Memory B cell (primary cell): ENCODE measurements at regions not wholly inside any gene's neighbourhood (a gene's known extent, or its start where the extent isn't known, plus 50 kb on each side); places are given as distances from the start of the nearest gene placed in this dataset.
"Not testable (repeated sequence)": the region's sequence is repeated elsewhere in the genome, so short reads cannot be mapped to it uniquely, and the experiment has no call there.

Experiments
- ATAC-seq: fragments of 150-1000 bp; cut with Tn5 transposase; 2 replicates; pipeline ENCODE4 v1.10.0; 2021; ENCODE audit warnings: low read depth, mild to moderate bottlenecking, moderate library complexity
- DNase-seq, 2 donors: peaks; one replicate each; pipeline ENCODE4 v3.0.0; 2022; ENCODE audit warnings: low spot score in 2 of 2
- H3K27ac Mint-ChIP-seq: one replicate; pipeline ENCODE4 v1.8.0; 2022; ENCODE audit warnings: mild to moderate bottlenecking, moderate library complexity, mixed read lengths
- H3K27me3 Mint-ChIP-seq: one replicate; pipeline ENCODE4 v1.8.0; 2022; ENCODE audit warnings: mixed read lengths
- H3K36me3 Mint-ChIP-seq: one replicate; pipeline ENCODE4 v1.8.0; 2022; ENCODE audit warnings: mild to moderate bottlenecking, mixed read lengths
- H3K4me1 Mint-ChIP-seq: one replicate; pipeline ENCODE4 v1.8.0; 2022; ENCODE audit warnings: mixed read lengths
- H3K4me3 Mint-ChIP-seq: one replicate; pipeline ENCODE4 v1.8.0; 2022; ENCODE audit warnings: mild to moderate bottlenecking, moderate library complexity, mixed read lengths
- H3K9me3 Mint-ChIP-seq: one replicate; pipeline ENCODE4 v1.8.0; 2022; ENCODE audit warnings: mixed read lengths

GRCh38 chr2:193867454-193867853 is 1672.7 kb upstream of the TMEFF2 start:
- Mint-ChIP-seq H3K36me3 (no peaks in the 10 kb centered on the region), H3K4me3 (no peak overlapping the region)

GRCh38 chr2:193861557-193861956 is 1666.8 kb upstream of the TMEFF2 start:
- H3K36me3 Mint-ChIP-seq = no peaks in the 10 kb centered on the region
- DNase-seq = no peak
- no peaks in the 10 kb centered on the region for H3K9me3 Mint-ChIP-seq
- ATAC-seq = no peak
- H3K27ac Mint-ChIP-seq = no peak overlapping the region
- no peaks in the 10 kb centered on the region for H3K4me1 Mint-ChIP-seq
- H3K4me3 Mint-ChIP-seq = no peak overlapping the region
- no peaks in the 10 kb centered on the region for H3K27me3 Mint-ChIP-seq

More at GRCh38 chr2:193867454-193867853, 1672.7 kb upstream of the TMEFF2 start:
- Mint-ChIP-seq H3K27me3 (no peaks in the 10 kb centered on the region), H3K4me1 (no peaks in the 10 kb centered on the region), H3K9me3 (no peaks in the 10 kb centered on the region), H3K27ac (no peak overlapping the region)
- ATAC-seq (no peak), DNase-seq (no peak)

- Mint-ChIP-seq H3K4me3 (no peak overlapping the region), H3K9me3 (no peaks in the 10 kb centered on the region), H3K27me3 (no peaks in the 10 kb centered on the region), H3K4me1 (no peaks in the 10 kb centered on the region), H3K36me3 (no peaks in the 10 kb centered on the region), H3K27ac (no peak overlapping the region)
- ATAC-seq (no peak), DNase-seq (no peak)
These were observed 1653.3 kb upstream of the TMEFF2 start for GRCh38 chr2:193847991-193848390.

DNA sequence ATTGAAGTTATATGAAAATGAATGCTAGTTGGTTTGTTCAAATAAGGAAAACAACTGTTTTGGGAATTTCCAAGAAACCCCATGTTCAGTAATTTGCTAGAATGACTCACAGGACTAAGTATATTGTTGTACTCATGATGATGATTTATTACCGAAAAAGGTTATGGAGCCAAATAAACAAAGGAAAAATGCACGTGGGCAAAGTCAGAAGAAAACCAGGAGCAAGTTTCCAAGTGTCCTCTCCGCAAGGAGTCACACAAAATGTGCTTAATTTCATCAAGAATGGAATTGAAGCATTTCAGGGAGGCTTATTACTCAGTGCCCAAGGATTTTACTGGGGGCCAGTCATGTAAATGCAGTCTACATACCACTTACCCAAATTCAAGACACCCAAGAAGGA is 1652.4 kb upstream of the TMEFF2 start:
- H3K27ac Mint-ChIP-seq = no peak overlapping the region
- no peaks in the 10 kb centered on the region for H3K27me3 Mint-ChIP-seq
- ATAC-seq (no peak), DNase-seq (no peak)
- no peaks in the 10 kb centered on the region for H3K9me3 Mint-ChIP-seq
- H3K36me3 Mint-ChIP-seq = no peaks in the 10 kb centered on the region
- no peak overlapping the region for H3K4me3 Mint-ChIP-seq
- no peaks in the 10 kb centered on the region for H3K4me1 Mint-ChIP-seq

GRCh38 chr2:193845604-193846003 is 1650.9 kb upstream of the TMEFF2 start:
- no peak overlapping the region for H3K27ac Mint-ChIP-seq
- no peak overlapping the region for H3K4me3 Mint-ChIP-seq
- H3K36me3 Mint-ChIP-seq = no peaks in the 10 kb centered on the region
- no peaks in the 10 kb centered on the region for H3K27me3 Mint-ChIP-seq
- ATAC-seq (no peak), DNase-seq (no peak)
- H3K4me1 Mint-ChIP-seq = no peaks in the 10 kb centered on the region
- H3K9me3 Mint-ChIP-seq = no peaks in the 10 kb centered on the region

GRCh38 chr2:193843675-193844074 is 1648.9 kb upstream of the TMEFF2 start:
- H3K9me3 Mint-ChIP-seq = no peaks in the 10 kb centered on the region
- ATAC-seq (no peak), DNase-seq (no peak)
- H3K4me1 Mint-ChIP-seq = no peaks in the 10 kb centered on the region
- H3K4me3 Mint-ChIP-seq = no peak overlapping the region
- no peak overlapping the region for H3K27ac Mint-ChIP-seq
- no peaks in the 10 kb centered on the region for H3K36me3 Mint-ChIP-seq
- no peaks in the 10 kb centered on the region for H3K27me3 Mint-ChIP-seq

DNA sequence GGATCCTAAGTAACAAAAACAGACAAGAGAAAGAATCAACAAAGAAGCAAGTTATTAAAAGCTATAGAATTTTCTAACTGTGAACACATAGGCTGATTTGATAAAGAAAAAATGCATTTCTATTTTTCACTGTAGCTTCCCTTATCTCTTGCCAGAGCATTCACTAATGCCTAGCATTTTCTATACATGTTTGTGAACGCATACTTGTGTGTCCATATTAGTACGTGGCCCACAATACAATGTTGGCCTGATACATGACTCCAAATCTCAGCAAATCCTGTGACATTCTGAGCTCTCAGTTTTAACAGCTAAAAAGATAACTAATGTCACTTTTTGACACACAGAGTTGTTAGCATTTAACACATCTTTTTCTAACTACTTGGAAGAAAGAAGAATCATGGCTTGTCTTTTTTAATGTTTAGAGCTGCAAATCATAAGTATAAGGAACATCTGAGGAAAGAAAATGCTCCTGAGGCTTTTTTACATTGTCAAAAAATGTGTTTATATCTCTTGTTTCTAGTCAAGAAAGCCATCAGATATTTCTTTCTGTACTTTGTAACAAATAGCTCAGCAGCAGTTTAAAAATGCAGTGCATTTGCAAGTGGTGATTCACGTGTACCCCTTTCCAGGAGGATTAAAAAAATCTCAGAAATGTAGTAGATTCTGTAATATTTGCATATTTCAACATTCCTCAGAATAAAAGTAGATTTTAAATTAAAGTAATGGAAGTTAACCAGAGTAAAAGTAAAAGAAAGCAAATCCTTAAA is 1646.8 kb upstream of the TMEFF2 start:
- no peak for ATAC-seq
- Mint-ChIP-seq H3K27ac (no peak overlapping the region), H3K36me3 (no peaks in the 10 kb centered on the region), H3K4me3 (no peak overlapping the region), H3K27me3 (no peaks in the 10 kb centered on the region), H3K4me1 (no peaks in the 10 kb centered on the region), H3K9me3 (no peaks in the 10 kb centered on the region)
- no peak for DNase-seq

DNA sequence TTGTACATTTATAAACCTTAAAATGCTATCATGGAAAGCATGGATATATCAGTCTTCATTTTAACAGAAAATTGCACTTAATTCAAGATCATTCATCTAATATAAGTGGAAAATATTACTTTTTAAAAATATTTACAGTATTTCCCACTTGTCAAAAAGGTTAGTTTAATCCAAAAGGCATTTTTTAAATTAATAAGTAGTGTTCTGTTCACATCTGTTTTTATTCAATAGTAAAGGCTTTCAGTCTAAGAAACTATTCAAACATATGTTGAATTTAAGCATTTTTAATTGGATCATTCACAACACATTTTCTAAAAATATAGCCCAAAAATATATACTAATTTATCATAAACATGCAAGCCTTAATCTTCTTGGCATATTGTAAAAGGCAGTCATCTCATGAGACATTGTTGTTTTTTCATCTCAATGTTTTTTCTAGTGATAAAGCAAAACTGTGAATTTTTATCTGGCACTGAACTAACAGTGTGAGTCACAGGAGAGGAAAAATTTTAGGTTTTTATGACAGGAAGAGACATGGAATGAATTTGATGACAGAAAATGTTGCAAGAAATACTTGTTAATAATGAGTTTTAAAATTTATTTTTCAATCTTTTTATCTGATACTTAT is 1642.5 kb upstream of the TMEFF2 start:
- no peaks in the 10 kb centered on the region for H3K4me1 Mint-ChIP-seq
- no peak overlapping the region for H3K27ac Mint-ChIP-seq
- ATAC-seq (no peak), DNase-seq (no peak)
- H3K27me3 Mint-ChIP-seq = no peaks in the 10 kb centered on the region
- H3K4me3 Mint-ChIP-seq = no peak overlapping the region
- no peaks in the 10 kb centered on the region for H3K36me3 Mint-ChIP-seq
- peaks cover 3% of the 10 kb centered on the region for H3K9me3 Mint-ChIP-seq

DNA sequence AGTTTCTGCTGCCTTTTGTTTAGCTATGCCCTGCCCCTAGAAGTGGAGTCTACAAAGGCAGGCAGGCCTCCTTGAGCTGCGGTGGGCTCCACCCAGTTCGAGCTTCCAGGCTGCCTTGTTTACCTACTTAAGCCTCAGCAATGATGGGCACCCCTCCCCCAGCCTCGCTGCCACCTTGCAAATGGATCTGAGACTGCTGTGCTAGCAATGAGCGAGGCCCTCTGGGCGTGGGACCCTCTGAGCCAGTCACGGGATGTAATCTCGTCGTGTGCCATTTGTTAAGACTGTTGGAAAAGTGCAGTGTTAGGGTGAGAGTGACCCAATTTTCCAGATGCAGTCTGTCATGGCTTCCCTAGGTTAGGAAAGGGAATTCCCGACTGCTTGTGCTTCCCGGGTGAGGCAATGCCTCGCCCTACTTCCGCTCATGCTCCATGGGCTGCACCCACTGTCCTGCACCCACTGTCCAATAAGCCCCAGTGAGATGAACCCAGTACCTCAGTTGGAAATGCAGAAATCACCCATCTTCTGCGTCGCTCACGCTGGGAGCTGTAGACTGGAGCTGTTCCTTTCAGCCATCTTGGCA is 1641.8 kb upstream of the TMEFF2 start:
- not testable (repeated sequence) for H3K27ac Mint-ChIP-seq, H3K27me3 Mint-ChIP-seq, ATAC-seq, H3K4me3 Mint-ChIP-seq, H3K9me3 Mint-ChIP-seq, DNase-seq, H3K4me1 Mint-ChIP-seq, H3K36me3 Mint-ChIP-seq

- H3K36me3 Mint-ChIP-seq, H3K4me3 Mint-ChIP-seq, DNase-seq, ATAC-seq, H3K4me1 Mint-ChIP-seq, H3K9me3 Mint-ChIP-seq, H3K27me3 Mint-ChIP-seq, H3K27ac Mint-ChIP-seq: not testable (repeated sequence)
These were observed 1639.2 kb upstream of the TMEFF2 start for GRCh38 chr2:193833895-193834294.

GRCh38 chr2:193824474-193824873 is 1629.7 kb upstream of the TMEFF2 start:
- Mint-ChIP-seq H3K27me3 (no peaks in the 10 kb centered on the region), H3K9me3 (peaks cover 1% of the 10 kb centered on the region), H3K4me3 (no peak overlapping the region), H3K27ac (no peak overlapping the region), H3K4me1 (no peaks in the 10 kb centered on the region), H3K36me3 (no peaks in the 10 kb centered on the region)
- no peak for DNase-seq
- ATAC-seq = no peak

DNA sequence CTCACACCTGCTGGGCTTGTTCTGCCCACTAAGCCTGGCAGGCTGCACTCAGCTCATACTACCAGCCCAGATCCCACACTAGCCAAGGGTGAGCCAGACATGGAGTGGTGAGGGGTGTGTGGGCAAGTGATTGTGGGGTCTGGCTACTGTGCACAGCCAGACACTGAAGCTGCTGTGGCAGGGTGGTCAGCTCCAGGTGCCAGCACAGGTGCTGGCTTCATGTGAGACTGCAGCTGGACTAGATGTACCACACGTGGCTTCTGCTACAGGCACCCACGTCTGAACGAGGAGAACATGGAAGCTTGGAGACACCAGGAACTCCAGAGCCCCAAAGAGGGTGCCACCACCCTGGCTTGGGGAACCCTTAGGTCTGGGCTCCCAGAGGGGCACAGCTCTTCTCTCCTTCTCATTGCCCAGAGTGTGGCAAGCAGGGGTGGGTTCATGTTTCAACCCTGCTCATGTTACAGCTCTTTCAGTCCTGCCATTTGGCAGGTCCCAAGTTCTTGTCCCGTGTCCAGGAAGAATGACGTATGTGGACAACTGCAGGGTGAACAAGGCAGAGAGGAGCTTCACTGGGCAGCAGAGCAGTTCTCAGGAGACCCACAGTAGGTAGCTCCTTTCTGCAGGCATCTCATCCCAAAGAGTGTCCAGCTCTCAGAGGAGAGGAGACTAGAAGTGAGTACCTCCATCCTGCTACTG is 1624.2 kb upstream of the TMEFF2 start:
- H3K4me1 Mint-ChIP-seq = no peaks in the 10 kb centered on the region
- ATAC-seq = no peak
- H3K36me3 Mint-ChIP-seq = no peaks in the 10 kb centered on the region
- no peaks in the 10 kb centered on the region for H3K27me3 Mint-ChIP-seq
- DNase-seq = no peak
- H3K27ac Mint-ChIP-seq = no peak overlapping the region
- peaks cover under 1% of the 10 kb centered on the region for H3K9me3 Mint-ChIP-seq
- H3K4me3 Mint-ChIP-seq = no peak overlapping the region

DNA sequence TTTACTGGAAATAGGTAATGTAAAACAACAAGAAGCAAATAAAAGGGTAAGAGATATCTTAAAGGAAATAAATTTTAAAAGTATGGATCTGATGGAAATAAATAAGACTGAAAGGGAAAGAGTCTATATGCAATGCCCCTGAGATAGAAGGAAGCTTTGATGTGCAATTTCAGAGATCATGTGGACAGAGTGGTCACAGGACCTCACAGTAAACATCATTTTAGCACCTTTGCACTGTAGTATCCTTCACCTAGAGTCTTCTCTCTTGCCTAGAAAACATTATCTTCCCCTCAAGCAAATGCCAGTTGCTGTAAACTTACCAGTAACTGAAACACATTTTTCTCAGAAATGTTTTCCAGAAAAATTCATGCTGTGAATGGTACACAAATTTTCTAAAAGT is 1621.3 kb upstream of the TMEFF2 start:
- Mint-ChIP-seq H3K36me3 (no peaks in the 10 kb centered on the region), H3K27me3 (no peaks in the 10 kb centered on the region), H3K27ac (no peak overlapping the region), H3K4me1 (no peaks in the 10 kb centered on the region), H3K9me3 (no peaks in the 10 kb centered on the region), H3K4me3 (no peak overlapping the region)
- ATAC-seq (no peak), DNase-seq (no peak)

GRCh38 chr2:193810533-193810932 is 1615.8 kb upstream of the TMEFF2 start:
- H3K4me3 Mint-ChIP-seq = no peak overlapping the region
- no peaks in the 10 kb centered on the region for H3K36me3 Mint-ChIP-seq
- no peak overlapping the region for H3K27ac Mint-ChIP-seq
- ATAC-seq = no peak
- H3K27me3 Mint-ChIP-seq = no peaks in the 10 kb centered on the region
- DNase-seq = no peak
- H3K9me3 Mint-ChIP-seq = no peaks in the 10 kb centered on the region
- no peaks in the 10 kb centered on the region for H3K4me1 Mint-ChIP-seq
